ENCODE measurements at regions not wholly inside any gene's neighbourhood (a gene's known extent, or its start where the extent isn't known, plus 50 kb on each side); places are given as distances from the start of the nearest gene placed in this dataset.

GRCh38 chr20:20851385-20851784 lies 138.9 kb upstream of the RALGAPA2 start:
- TF ChIP-seq CTCF (IDR thresholded peaks at IDR 0.05): no peak
- no peak for TF ChIP-seq POLR2AphosphoS5 (IDR thresholded peaks at IDR 0.05; ENCODE audit: low read depth, low read length)
- no peak for TF ChIP-seq TCF7L2 (IDR thresholded peaks at IDR 0.05; ENCODE audit: low read depth, low read length)
